BJ (cell line): ENCODE measurements at regions not wholly inside any gene's neighbourhood (a gene's known extent, or its start where the extent isn't known, plus 50 kb on each side); places are given as distances from the start of the nearest gene placed in this dataset.

Source experiments
- CTCF ChIA-PET: fragments of 350-600 bp; formaldehyde crosslinking; extraction: SDS; loops from one replicate; lab custom pipeline; 2021; ENCODE audit warnings: antibody characterized with exemption, inconsistent platforms; lab: Yijun Ruan, JAX
- POLR2A ChIA-PET: fragments of 300-600 bp; sonication (Branson Sonifier 250); formaldehyde crosslinking; extraction: SDS; loops from one replicate; lab custom pipeline; 2021; ENCODE audit warnings: antibody characterized with exemption; lab: Charles Lee
- DNase-seq: peaks from one replicate; pipeline ENCODE4 v3.0.0-alpha.2; 2011; ENCODE audit warnings: low read depth
- H3K27me3 ChIP-seq: 2 replicates; pipeline ENCODE4 v1.6.0; 2011; ENCODE audit warnings: low read length; ENCODE audit not compliant: control insufficient read depth, insufficient read depth
- H3K36me3 ChIP-seq: 2 replicates; pipeline ENCODE4 v1.5.1; 2011; ENCODE audit warnings: low read length; ENCODE audit not compliant: control insufficient read depth, insufficient read depth
- H3K4me3 ChIP-seq: 2 replicates; pipeline ENCODE4 v1.5.1; 2011; ENCODE audit warnings: low read depth, mild to moderate bottlenecking, control low read depth, low read length
- CTCF ChIP-seq: IDR thresholded peaks from 2 replicates; pipeline ENCODE4 v1.5.1; 2011; ENCODE audit warnings: low read depth, mild to moderate bottlenecking, control low read depth, inconsistent platforms, low read length, moderate library complexity; ENCODE audit not compliant: insufficient read depth

- ChIA-PET POLR2A (no interaction called here), CTCF (interaction anchor here (0.7 kb wide), 1 partner anchor 13 kb away, joined by 3 read pairs; no protein-coding TSS in a partner anchor)
- no peak for DNase-seq
Measured at GRCh38 chr13:76160961-76161925, 525.1 kb downstream of the LMO7 start.

GRCh38 chr13:76160506-76160905 is 524.4 kb downstream of the LMO7 start:
- Histone ChIP-seq H3K27me3 (0 out of 2 replicates have a peak, but pooled peaks cover 2% of the 10 kb centered on the region), H3K4me3 (no peak overlapping the region), H3K36me3 (no peaks in the 10 kb centered on the region)
- no peak for TF ChIP-seq CTCF
- POLR2A ChIA-PET: no interaction called here
- no peak for DNase-seq
- CTCF ChIA-PET: no interaction called here

More at GRCh38 chr13:76160961-76161925, 525.1 kb downstream of the LMO7 start:
- no peak overlapping the region for H3K4me3 ChIP-seq
- H3K27me3 ChIP-seq: 0 out of 2 replicates have a peak, but pooled peaks cover 2% of the 10 kb centered on the region
- H3K36me3 ChIP-seq: no peaks in the 10 kb centered on the region
- TF ChIP-seq CTCF: no peak

DNA sequence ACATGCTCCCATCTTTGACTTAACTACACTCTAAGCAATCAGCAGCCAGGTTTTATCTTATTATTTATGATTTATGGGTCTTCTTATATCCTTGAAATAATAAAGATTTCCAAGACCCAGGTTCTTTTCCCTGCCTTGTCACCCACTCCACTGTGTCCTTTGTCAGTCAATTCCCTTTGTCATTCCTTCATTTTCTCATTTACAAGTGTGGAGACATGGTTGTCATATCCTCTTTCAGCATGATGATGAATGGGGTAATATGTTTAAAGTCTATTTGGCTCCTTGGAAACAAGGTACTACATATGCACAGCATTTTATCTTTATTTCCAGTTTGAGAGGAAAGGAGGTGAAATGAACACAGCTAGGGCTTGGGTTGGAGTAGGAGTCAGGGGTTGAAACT is 521.8 kb downstream of the LMO7 start:
- ChIA-PET CTCF (interaction anchor here (0.6 to 1.0 kb wide), 2 partner anchors 10 to 1648 kb away, joined by 3 read pairs; no protein-coding TSS in a partner anchor), POLR2A (no interaction called here)
- Histone ChIP-seq H3K4me3 (no peak overlapping the region), H3K27me3 (0 out of 2 replicates have a peak, but pooled peaks cover 2% of the 10 kb centered on the region), H3K36me3 (no peaks in the 10 kb centered on the region)
- no peak for DNase-seq
- TF ChIP-seq CTCF: no peak

GRCh38 chr13:76153239-76153638 is 517.1 kb downstream of the LMO7 start:
- ChIA-PET CTCF (no interaction called here), POLR2A (no interaction called here)
- TF ChIP-seq CTCF: no peak
- no peak for DNase-seq
- Histone ChIP-seq H3K27me3 (no peaks in the 10 kb centered on the region), H3K36me3 (no peaks in the 10 kb centered on the region), H3K4me3 (no peak overlapping the region)

- POLR2A ChIA-PET: interaction anchor here (0.6 to 0.7 kb wide), 3 partner anchors 17 to 737 kb away, joined by 3 to 4 read pairs (median 3); no protein-coding TSS in a partner anchor
- DNase-seq: peak; percentile 59
- H3K27me3 ChIP-seq: no peaks in the 10 kb centered on the region
- no peak overlapping the region for H3K4me3 ChIP-seq
- CTCF ChIA-PET: interaction anchor here (0.8 to 1.1 kb wide), 2 partner anchors 10 to 13 kb away, joined by 3 read pairs; no protein-coding TSS in a partner anchor
- no peak for TF ChIP-seq CTCF
- H3K36me3 ChIP-seq: no peaks in the 10 kb centered on the region
Measured at GRCh38 chr13:76148926-76149325, 512.8 kb downstream of the LMO7 start.
